ENCODE measurements at regions not wholly inside any gene's neighbourhood (a gene's known extent, or its start where the extent isn't known, plus 50 kb on each side); places are given as distances from the start of the nearest gene placed in this dataset.
A peak's percentile ranks its signal among the peaks of the same experiment; 100 is the strongest.

DNA sequence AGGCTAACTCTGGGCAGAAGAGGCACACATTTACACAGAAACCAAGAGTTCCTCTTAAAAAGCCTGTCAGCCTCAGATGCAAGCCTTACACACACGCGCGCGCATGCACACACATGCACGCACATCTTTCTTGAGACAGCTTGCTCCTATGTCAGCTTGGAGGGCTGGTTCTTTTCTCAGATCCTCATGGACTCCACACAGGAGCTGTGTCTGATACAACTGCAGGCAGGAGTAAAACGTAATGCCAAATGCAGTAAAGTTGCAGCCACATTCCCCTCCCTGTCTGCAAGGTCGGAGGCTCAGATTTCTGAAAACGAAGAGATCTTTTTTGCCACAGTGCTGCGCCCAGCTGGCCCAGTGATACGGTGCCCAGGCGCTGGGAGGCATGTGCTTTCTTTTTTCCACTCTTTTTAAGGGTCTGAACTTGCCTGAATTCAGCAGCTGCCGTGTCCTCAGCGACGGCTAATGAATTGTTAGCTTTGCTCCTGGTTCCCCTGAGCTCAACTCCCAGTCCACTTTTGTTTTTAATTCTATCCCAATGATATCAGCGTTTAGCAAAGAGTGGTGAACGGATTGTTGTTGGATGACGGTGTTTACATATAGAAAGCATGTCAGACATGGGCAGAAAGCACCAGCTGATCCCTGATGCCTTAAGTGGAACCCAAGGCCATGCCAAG lies 72.9 kb upstream of the FOXN3 start:
- no peak overlapping the region for H3K27ac ChIP-seq
- H3K36me3 ChIP-seq: no peaks in the 10 kb centered on the region
- no peak overlapping the region for H3K4me3 ChIP-seq
- intact Hi-C loops (cut with DNase I): no loop called here
- H3K9me3 ChIP-seq: no peaks in the 10 kb centered on the region
- H3K4me1 ChIP-seq: peaks cover 0 to 33% (median 5%) of the 10 kb centered on the region in 4 donors
- TF ChIP-seq, protein P1, sequence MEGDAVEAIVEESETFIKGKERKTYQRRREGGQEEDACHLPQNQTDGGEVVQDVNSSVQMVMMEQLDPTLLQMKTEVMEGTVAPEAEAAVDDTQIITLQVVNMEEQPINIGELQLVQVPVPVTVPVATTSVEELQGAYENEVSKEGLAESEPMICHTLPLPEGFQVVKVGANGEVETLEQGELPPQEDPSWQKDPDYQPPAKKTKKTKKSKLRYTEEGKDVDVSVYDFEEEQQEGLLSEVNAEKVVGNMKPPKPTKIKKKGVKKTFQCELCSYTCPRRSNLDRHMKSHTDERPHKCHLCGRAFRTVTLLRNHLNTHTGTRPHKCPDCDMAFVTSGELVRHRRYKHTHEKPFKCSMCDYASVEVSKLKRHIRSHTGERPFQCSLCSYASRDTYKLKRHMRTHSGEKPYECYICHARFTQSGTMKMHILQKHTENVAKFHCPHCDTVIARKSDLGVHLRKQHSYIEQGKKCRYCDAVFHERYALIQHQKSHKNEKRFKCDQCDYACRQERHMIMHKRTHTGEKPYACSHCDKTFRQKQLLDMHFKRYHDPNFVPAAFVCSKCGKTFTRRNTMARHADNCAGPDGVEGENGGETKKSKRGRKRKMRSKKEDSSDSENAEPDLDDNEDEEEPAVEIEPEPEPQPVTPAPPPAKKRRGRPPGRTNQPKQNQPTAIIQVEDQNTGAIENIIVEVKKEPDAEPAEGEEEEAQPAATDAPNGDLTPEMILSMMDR (IDR thresholded peaks at IDR 0.05): no peak
- TF ChIP-seq POLR2A (IDR thresholded peaks at IDR 0.05): no peak
- H3K27me3 ChIP-seq: no peaks in the 10 kb centered on the region
- WGBS (ENCODE audit: insufficient coverage, low coverage, low lambda C conversion rate, missing lambda C conversion rate): 92% methylated on average over 15 of the region's 17 CpGs
- DNase-seq (no peak), ATAC-seq (no peak)

DNA sequence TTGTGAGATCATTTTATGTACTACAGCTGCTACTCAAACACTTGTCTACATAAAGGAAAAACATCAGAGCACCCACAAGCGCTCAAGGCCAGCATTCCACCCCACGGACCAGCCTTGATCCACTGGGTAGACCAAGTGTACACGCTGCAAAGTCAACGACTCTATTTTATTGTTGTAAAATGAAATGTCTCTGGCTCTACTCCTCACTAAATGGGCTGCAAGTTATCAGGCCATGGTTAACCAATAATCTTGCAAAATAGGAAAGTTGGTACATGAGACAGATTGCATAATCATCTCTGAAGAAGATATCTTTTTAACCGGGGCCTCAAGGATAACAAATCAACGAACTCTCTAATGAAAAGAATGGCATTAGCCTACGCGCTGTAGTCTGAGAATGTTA lies 69.9 kb upstream of the FOXN3 start:
- 38% methylated on average over 8 of the region's 8 CpGs for WGBS (ENCODE audit: insufficient coverage, low coverage, low lambda C conversion rate, missing lambda C conversion rate)
- H3K27ac ChIP-seq: peak overlapping the region in 1 of 3 donors; percentile 18
- no peaks in the 10 kb centered on the region for H3K9me3 ChIP-seq
- intact Hi-C loops (cut with DNase I): no loop called here
- DNase-seq (no peak), ATAC-seq (peak; percentile 52 to 78 (median 70))
- no peaks in the 10 kb centered on the region for H3K27me3 ChIP-seq
- H3K36me3 ChIP-seq: no peaks in the 10 kb centered on the region
- no peak overlapping the region for H3K4me3 ChIP-seq
- TF ChIP-seq, protein P1 (IDR thresholded peaks at IDR 0.05): no peak
- no peak for TF ChIP-seq POLR2A (IDR thresholded peaks at IDR 0.05)
- peaks cover 0 to 17% (median 1%) of the 10 kb centered on the region in 4 donors for H3K4me1 ChIP-seq

DNA sequence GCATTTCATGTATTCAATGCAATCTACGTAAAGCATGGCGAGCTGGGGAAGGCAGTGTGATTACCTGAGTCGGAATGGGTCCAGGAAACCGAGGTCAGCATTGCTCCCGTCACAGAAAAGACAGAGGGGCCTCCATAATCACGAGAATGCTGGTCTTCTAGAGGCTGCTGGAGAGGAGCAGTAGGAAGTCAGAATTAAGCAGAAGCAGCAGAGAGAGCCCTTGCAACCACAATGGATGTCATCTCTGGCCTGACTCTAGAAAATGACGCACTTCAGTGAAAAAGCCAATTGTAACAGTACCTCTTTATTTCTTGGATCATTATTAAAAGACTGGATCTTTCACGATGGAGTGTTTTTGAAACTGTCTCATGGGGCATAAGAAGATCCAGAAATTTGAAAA lies 69.5 kb upstream of the FOXN3 start:
- peaks cover 0 to 17% (median 0%) of the 10 kb centered on the region in 4 donors for H3K4me1 ChIP-seq
- intact Hi-C loops (cut with DNase I): no loop called here
- ATAC-seq: peak in 2 of 4 donors; percentile 14 to 28

DNA sequence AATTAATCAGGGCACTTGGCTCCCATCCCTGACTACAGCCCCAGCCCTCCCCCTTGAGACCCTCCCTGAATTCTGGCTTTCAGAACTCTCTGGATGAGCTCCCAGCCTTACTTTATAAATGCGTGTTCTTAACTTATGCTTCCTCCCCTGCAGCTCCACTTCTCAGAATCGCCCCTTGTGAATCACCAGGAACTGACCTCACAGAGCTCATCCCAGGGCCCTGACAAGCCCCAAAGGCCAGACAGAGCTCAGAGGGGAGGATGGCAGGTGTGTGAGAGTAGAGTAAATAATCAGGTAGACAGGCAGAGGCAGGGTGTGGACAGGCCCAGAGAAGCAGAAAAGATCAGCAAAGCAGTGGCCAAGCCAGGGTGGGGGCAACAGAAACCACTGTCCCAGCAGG lies 68.2 kb upstream of the FOXN3 start:
- no peaks in the 10 kb centered on the region for H3K9me3 ChIP-seq
- WGBS (ENCODE audit: insufficient coverage, low coverage, low lambda C conversion rate, missing lambda C conversion rate): 92% methylated on average over 2 of the region's 2 CpGs
- H3K27ac ChIP-seq: no peak overlapping the region
- H3K4me3 ChIP-seq: no peak overlapping the region
- DNase-seq (no peak), ATAC-seq (peak in 1 of 4 donors; percentile 33)
- H3K36me3 ChIP-seq: no peaks in the 10 kb centered on the region
- TF ChIP-seq, protein P1 (IDR thresholded peaks at IDR 0.05): no peak
- no peak for TF ChIP-seq POLR2A (IDR thresholded peaks at IDR 0.05)
- intact Hi-C loops (cut with DNase I): no loop called here
- peaks cover 0 to 17% (median 0%) of the 10 kb centered on the region in 4 donors for H3K4me1 ChIP-seq
- H3K27me3 ChIP-seq: no peaks in the 10 kb centered on the region

More for the DNA sequence above, 69.5 kb upstream of the FOXN3 start:
- Histone ChIP-seq H3K9me3 (no peaks in the 10 kb centered on the region), H3K4me3 (no peak overlapping the region), H3K27ac (peak overlapping the region in 1 of 3 donors; percentile 18), H3K27me3 (no peaks in the 10 kb centered on the region), H3K36me3 (no peaks in the 10 kb centered on the region)
- DNase-seq: no peak
- TF ChIP-seq POLR2A (IDR thresholded peaks at IDR 0.05): no peak
- TF ChIP-seq, protein P1 (IDR thresholded peaks at IDR 0.05): no peak
- 74% methylated on average over 8 of the region's 8 CpGs for WGBS (ENCODE audit: insufficient coverage, low coverage, low lambda C conversion rate, missing lambda C conversion rate)

All from right lobe of liver (tissue), 6 donors.